Neural progenitor cell (in vitro differentiated cells): ENCODE measurements at regions not wholly inside any gene's neighbourhood (a gene's known extent, or its start where the extent isn't known, plus 50 kb on each side); places are given as distances from the start of the nearest gene placed in this dataset.

Experiments used
- DNase-seq: peaks from one replicate; pipeline ENCODE4 v3.0.0-alpha.2; 2016; ENCODE audit warnings: low spot score
- H2AFZ ChIP-seq: fragments of 200-600 bp; sonication (generic); replicated peaks from 2 replicates; pipeline ENCODE4 v1.6.1; 2016; ENCODE audit warnings: antibody characterized with exemption
- H3F3A ChIP-seq: fragments of 200-600 bp; sonication (generic); 2 replicates; pipeline ENCODE4 v1.6.1; 2016; ENCODE audit warnings: antibody characterized with exemption, low read depth
- H3K27ac ChIP-seq: fragments of 200-600 bp; sonication (generic); 2 replicates; pipeline ENCODE4 v1.5.1; 2016; ENCODE audit warnings: mild to moderate bottlenecking
- H3K27me3 ChIP-seq: fragments of 200-600 bp; sonication (generic); 2 replicates; pipeline ENCODE4 v1.6.1; 2016; ENCODE audit warnings: mild to moderate bottlenecking, moderate library complexity
- H3K36me3 ChIP-seq: fragments of 200-600 bp; sonication (generic); 2 replicates; pipeline ENCODE4 v1.5.1; 2016
- H3K4me1 ChIP-seq: fragments of 200-600 bp; sonication (generic); 2 replicates; pipeline ENCODE4 v1.6.1; 2016; ENCODE audit warnings: mixed run types
- H3K4me2 ChIP-seq: fragments of 200-600 bp; sonication (generic); 2 replicates; pipeline ENCODE4 v1.6.1; 2016
- H3K4me3 ChIP-seq: fragments of 200-600 bp; sonication (generic); 2 replicates; pipeline ENCODE4 v1.5.1; 2016
- H3K79me2 ChIP-seq: fragments of 200-600 bp; sonication (generic); 2 replicates; pipeline ENCODE4 v1.6.1; 2016; ENCODE audit warnings: low read depth
- H3K9ac ChIP-seq: fragments of 200-600 bp; sonication (generic); 2 replicates; pipeline ENCODE4 v1.6.1; 2016
- H3K9me3 ChIP-seq: fragments of 200-600 bp; sonication (generic); 2 replicates; pipeline ENCODE4 v1.5.1; 2016; ENCODE audit warnings: low read depth
- H4K20me1 ChIP-seq: fragments of 200-600 bp; sonication (generic); 2 replicates; pipeline ENCODE4 v1.6.1; 2016; ENCODE audit warnings: low read depth
- H3K27ac Mint-ChIP-seq: 3 replicates; pipeline ENCODE4 v1.8.0; 2021; ENCODE audit warnings: mixed read lengths
- H3K27me3 Mint-ChIP-seq: 2 replicates; pipeline ENCODE4 v1.8.0; 2022; ENCODE audit warnings: low read depth, mild to moderate bottlenecking, inconsistent platforms, moderate library complexity, mixed read lengths; ENCODE audit not compliant: insufficient read depth
- H3K36me3 Mint-ChIP-seq: 3 replicates; pipeline ENCODE4 v1.8.0; 2021; ENCODE audit warnings: mixed read lengths
- H3K4me1 Mint-ChIP-seq: 3 replicates; pipeline ENCODE4 v1.8.0; 2021; ENCODE audit warnings: mixed read lengths
- H3K4me3 Mint-ChIP-seq: 3 replicates; pipeline ENCODE4 v1.8.0; 2021; ENCODE audit warnings: mild to moderate bottlenecking, moderate library complexity, mixed read lengths
- H3K9me3 Mint-ChIP-seq: 3 replicates; pipeline ENCODE4 v1.8.0; 2020; ENCODE audit warnings: mixed read lengths
- EZH2 ChIP-seq: fragments of 200-600 bp; sonication (generic); IDR thresholded peaks from 2 replicates; pipeline ENCODE4 v1.6.1; 2017; ENCODE audit warnings: antibody characterized with exemption, mild to moderate bottlenecking, moderate library complexity
- EZH2phosphoT487 ChIP-seq: fragments of 200-600 bp; sonication (generic); IDR thresholded peaks from 2 replicates; pipeline ENCODE4 v1.6.1; 2017; ENCODE audit warnings: antibody characterized with exemption
- TF ChIP-seq, protein P1 (sequence below): fragments of 200-600 bp; sonication (generic); IDR thresholded peaks from 2 replicates; pipeline ENCODE4 v1.5.1; 2017; ENCODE audit warnings: antibody characterized with exemption, mild to moderate bottlenecking

DNA sequence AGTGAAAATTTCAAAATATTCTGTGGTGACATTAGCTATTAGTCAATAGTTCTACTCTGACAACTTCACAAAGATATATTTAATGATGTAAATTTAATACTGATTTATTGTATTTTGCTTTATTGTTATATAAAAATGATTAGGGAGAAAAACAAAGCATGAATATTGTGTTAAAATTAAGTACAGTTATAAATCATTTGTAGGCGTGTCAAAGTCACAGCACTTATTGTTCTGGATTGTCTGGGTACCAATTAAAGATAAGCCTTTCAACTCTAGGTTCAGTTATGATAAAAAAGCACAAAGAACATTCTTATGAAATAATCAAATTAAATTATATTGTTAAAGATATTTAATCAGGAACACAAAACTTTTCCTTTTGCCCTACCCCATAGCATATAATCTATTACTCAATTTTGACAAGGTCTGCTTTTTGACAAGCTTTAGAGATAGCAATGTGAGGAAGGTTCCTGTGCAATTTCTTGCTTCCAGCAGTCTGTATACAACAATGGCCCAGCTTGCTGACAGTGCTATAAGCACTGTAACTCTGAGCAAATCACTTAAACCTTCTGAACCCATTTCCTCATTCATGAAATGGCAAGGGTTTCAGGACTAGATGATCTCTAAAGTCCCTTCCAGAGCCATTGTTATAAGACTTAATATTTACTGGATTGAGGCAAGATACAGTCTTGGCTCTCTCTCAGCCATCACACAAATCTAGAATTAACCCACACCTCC lies 910.3 kb upstream of the LCORL start:
- peaks cover 10% of the 10 kb centered on the region for H3K27me3 Mint-ChIP-seq
- Histone ChIP-seq H3F3A (peaks cover 9% of the 10 kb centered on the region), H3K4me1 (peaks cover 13% of the 10 kb centered on the region), H3K27me3 (no peaks in the 10 kb centered on the region), H3K79me2 (no peaks in the 10 kb centered on the region), H3K9me3 (no peaks in the 10 kb centered on the region), H3K4me2 (no peak overlapping the region), H3K4me3 (no peak overlapping the region), H3K27ac (no peak overlapping the region), H4K20me1 (no peaks in the 10 kb centered on the region), H3K9ac (no peak overlapping the region), H2AFZ (no peak overlapping the region), H3K36me3 (no peaks in the 10 kb centered on the region)
- H3K4me1 Mint-ChIP-seq: peaks cover 23% of the 10 kb centered on the region
- peaks cover 7% of the 10 kb centered on the region for H3K9me3 Mint-ChIP-seq
- no peak for DNase-seq
- no peak for TF ChIP-seq EZH2
- H3K27ac Mint-ChIP-seq: no peak overlapping the region
- no peak overlapping the region for H3K4me3 Mint-ChIP-seq
- no peaks in the 10 kb centered on the region for H3K36me3 Mint-ChIP-seq

DNA sequence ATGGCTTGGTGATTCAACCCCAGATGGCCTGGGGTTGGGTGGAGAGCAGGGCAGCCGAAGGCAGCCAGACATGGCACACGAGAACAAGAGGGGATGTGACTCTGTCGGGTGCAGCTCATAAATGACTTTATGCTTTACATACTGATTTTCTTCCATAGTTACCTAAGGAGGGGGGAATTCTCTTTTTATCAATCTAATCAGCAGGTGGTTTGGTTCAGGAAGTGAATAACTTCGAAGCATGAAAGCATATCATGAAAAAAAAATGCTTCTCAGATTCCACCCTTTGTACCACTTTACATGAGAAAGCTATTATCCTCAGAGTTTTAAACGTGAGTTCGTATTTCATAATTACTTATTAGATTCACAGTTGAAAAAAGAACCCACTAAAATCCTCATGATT lies 908.9 kb upstream of the LCORL start:
- H3K4me2 ChIP-seq: no peak overlapping the region
- Mint-ChIP-seq H3K4me1 (peaks cover 10% of the 10 kb centered on the region), H3K27me3 (peaks cover 5% of the 10 kb centered on the region), H3K36me3 (no peaks in the 10 kb centered on the region), H3K4me3 (no peak overlapping the region), H3K9me3 (peaks cover 7% of the 10 kb centered on the region), H3K27ac (peak overlapping the region; percentile 51)
- no peaks in the 10 kb centered on the region for H3K9me3 ChIP-seq
- H4K20me1 ChIP-seq: no peaks in the 10 kb centered on the region
- no peaks in the 10 kb centered on the region for H3K79me2 ChIP-seq
- H3K4me1 ChIP-seq: peaks cover 4% of the 10 kb centered on the region
- no peak overlapping the region for H3K9ac ChIP-seq
- H3K27me3 ChIP-seq: no peaks in the 10 kb centered on the region
- H3K4me3 ChIP-seq: no peak overlapping the region
- TF ChIP-seq EZH2 (no peak), EZH2phosphoT487 (no peak)
- TF ChIP-seq, protein P1, sequence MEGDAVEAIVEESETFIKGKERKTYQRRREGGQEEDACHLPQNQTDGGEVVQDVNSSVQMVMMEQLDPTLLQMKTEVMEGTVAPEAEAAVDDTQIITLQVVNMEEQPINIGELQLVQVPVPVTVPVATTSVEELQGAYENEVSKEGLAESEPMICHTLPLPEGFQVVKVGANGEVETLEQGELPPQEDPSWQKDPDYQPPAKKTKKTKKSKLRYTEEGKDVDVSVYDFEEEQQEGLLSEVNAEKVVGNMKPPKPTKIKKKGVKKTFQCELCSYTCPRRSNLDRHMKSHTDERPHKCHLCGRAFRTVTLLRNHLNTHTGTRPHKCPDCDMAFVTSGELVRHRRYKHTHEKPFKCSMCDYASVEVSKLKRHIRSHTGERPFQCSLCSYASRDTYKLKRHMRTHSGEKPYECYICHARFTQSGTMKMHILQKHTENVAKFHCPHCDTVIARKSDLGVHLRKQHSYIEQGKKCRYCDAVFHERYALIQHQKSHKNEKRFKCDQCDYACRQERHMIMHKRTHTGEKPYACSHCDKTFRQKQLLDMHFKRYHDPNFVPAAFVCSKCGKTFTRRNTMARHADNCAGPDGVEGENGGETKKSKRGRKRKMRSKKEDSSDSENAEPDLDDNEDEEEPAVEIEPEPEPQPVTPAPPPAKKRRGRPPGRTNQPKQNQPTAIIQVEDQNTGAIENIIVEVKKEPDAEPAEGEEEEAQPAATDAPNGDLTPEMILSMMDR: no peak
- no peak overlapping the region for H2AFZ ChIP-seq
- no peak overlapping the region for H3K27ac ChIP-seq
- H3K36me3 ChIP-seq: no peaks in the 10 kb centered on the region
- DNase-seq: no peak
- H3F3A ChIP-seq: peaks cover 2% of the 10 kb centered on the region

DNA sequence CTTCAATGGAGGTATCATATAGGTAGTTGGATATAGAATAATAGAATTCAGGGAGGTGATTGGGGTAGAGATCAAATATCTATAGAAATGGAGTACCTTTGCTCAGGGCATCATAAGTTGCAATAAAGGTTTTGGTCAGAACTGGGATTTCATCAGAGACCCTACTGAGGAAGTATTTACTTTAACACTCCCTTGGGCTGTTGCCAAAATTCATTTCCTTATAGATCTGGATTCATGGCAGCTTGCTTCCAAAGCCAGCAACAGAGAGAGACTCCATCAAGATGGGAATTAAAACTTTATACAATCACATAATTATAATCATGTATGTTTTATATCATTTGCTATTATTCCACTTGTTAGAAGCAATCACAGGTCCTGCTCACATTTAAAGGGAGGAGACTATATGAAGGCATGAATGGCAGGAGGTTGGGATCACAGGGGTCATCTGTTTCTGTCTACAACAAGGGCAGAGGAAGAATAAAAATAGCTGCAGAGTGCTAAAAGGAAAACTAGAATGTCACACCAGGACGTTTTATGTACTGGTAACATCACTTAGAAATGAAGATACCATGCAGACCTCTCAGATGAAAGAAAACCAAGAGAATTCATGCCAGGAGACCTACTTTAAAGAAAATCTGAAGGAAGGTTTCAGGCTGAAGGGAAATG lies 902.1 kb upstream of the LCORL start:
- Histone ChIP-seq H3K36me3 (no peaks in the 10 kb centered on the region), H3K9ac (no peak overlapping the region), H3K4me3 (no peak overlapping the region), H3K4me2 (no peak overlapping the region), H3K27ac (no peak overlapping the region), H3F3A (no peaks in the 10 kb centered on the region), H3K27me3 (no peaks in the 10 kb centered on the region), H4K20me1 (no peaks in the 10 kb centered on the region), H3K79me2 (no peaks in the 10 kb centered on the region), H3K9me3 (no peaks in the 10 kb centered on the region), H3K4me1 (no peaks in the 10 kb centered on the region), H2AFZ (no peak overlapping the region)
- Mint-ChIP-seq H3K4me3 (no peak overlapping the region), H3K36me3 (no peaks in the 10 kb centered on the region), H3K9me3 (peaks cover 5% of the 10 kb centered on the region), H3K27ac (no peak overlapping the region), H3K27me3 (peaks cover 2% of the 10 kb centered on the region), H3K4me1 (peaks cover 4% of the 10 kb centered on the region)
- TF ChIP-seq EZH2 (no peak), EZH2phosphoT487 (no peak)
- TF ChIP-seq, protein P1: no peak
- DNase-seq: no peak

DNA sequence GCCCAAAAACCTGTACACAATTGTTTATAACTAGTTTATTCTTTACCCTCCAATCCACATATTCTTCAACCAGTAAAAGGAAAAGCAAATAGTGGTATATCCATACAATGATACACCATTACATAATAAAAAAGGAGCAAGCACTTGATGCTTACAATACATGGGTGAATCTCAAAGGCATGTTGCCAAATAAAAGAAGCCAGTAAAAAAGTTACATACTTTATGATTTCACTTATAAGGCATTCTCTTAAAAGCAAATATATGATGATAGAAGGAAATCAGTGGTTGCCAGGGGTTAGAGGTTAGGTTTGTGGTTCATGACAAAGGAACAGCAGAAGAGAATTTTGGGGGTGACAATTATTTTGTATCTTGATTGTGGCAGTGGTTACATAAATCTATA lies 896.1 kb upstream of the LCORL start:
- Histone ChIP-seq H3K4me2 (no peak overlapping the region), H3K27me3 (no peaks in the 10 kb centered on the region), H3F3A (no peaks in the 10 kb centered on the region), H3K27ac (no peak overlapping the region), H3K9ac (no peak overlapping the region), H3K4me1 (no peaks in the 10 kb centered on the region), H2AFZ (no peak overlapping the region), H3K4me3 (no peak overlapping the region), H3K36me3 (no peaks in the 10 kb centered on the region), H3K9me3 (no peaks in the 10 kb centered on the region), H4K20me1 (no peaks in the 10 kb centered on the region), H3K79me2 (no peaks in the 10 kb centered on the region)
- Mint-ChIP-seq H3K27me3 (no peaks in the 10 kb centered on the region), H3K27ac (no peak overlapping the region), H3K9me3 (peaks cover 8% of the 10 kb centered on the region), H3K36me3 (no peaks in the 10 kb centered on the region), H3K4me3 (no peak overlapping the region), H3K4me1 (no peaks in the 10 kb centered on the region)
- no peak for DNase-seq
- TF ChIP-seq EZH2phosphoT487 (no peak), EZH2 (no peak)
- TF ChIP-seq, protein P1: no peak
